Gastrocnemius medialis (tissue), 4 donors: ENCODE measurements at regions not wholly inside any gene's neighbourhood (a gene's known extent, or its start where the extent isn't known, plus 50 kb on each side); places are given as distances from the start of the nearest gene placed in this dataset.
"Not testable (repeated sequence)": the region's sequence is repeated elsewhere in the genome, so short reads cannot be mapped to it uniquely, and the experiment has no call there.

ENCODE experiments used
- ATAC-seq, 2 donors: fragments of 150-250 bp; one replicate each; pipeline ENCODE4 v1.9.1; 2016
- DNase-seq, 2 donors: peaks; one replicate each; pipeline ENCODE4 v3.0.0-alpha.2; 2019
- H3K27ac ChIP-seq, 4 donors: fragments of 200-600 bp; sonication (generic); 1 replicate in 1 of 4; 2 replicates in 3 of 4; pipeline ENCODE4 v1.5.1; 2016 to 2018; ENCODE audit warnings: mild to moderate bottlenecking in 2 of 4, moderate library complexity in 1 of 4
- H3K27me3 ChIP-seq, 3 donors: fragments of 200-600 bp; sonication (generic) in 2 of 3; 1 replicate in 1 of 3; 2 replicates in 2 of 3; pipeline versions ENCODE4 v1.5.1 to v1.6.0; 2016 to 2019; ENCODE audit warnings: mild to moderate bottlenecking in 1 of 3, moderate library complexity in 1 of 3
- H3K36me3 ChIP-seq, 2 donors: fragments of 200-600 bp; sonication (generic) in 1 of 2; one replicate each; pipeline ENCODE4 v1.5.1; 2017 to 2018
- H3K4me1 ChIP-seq, 2 donors: fragments of 200-600 bp; sonication (generic) in 1 of 2; one replicate each; pipeline ENCODE4 v1.5.1; 2016 to 2017; ENCODE audit warnings: mild to moderate bottlenecking in 2 of 2
- H3K4me3 ChIP-seq, 4 donors: fragments of 200-600 bp; sonication (generic) in 3 of 4; 1 replicate in 1 of 4; 2 replicates in 3 of 4; pipeline ENCODE4 v1.5.1; 2016 to 2019; ENCODE audit warnings: mild to moderate bottlenecking in 2 of 4
- H3K9me3 ChIP-seq, 3 donors: fragments of 200-600 bp; sonication (generic) in 2 of 3; 1 replicate in 1 of 3; 2 replicates in 2 of 3; pipeline ENCODE4 v1.5.1; 2016 to 2019
- POLR2A ChIP-seq, 2 donors: fragments of 450-650 bp; IDR thresholded peaks; one replicate each; pipeline ENCODE4 v1.6.1; 2017; ENCODE audit warnings: antibody characterized with exemption in 2 of 2, mild to moderate bottlenecking in 2 of 2, moderate library complexity in 2 of 2
- in situ Hi-C, 4 donors: fragments of 200-750 bp; cut with MboI; loops; one replicate each; pipeline versions ENCODE4 v1.15.0 to v1.8.0; 2017; ENCODE audit warnings: low sequenced_read_pairs in 4 of 4
- intact Hi-C: fragments of 100-400 bp; cut with DNase I; formaldehyde crosslinking; loops from one replicate; pipeline ENCODE4 v1.15.1; 2023; ENCODE audit warnings: low total_unique reads
- TF ChIP-seq, protein P1 (sequence below), 5 experiments: fragments of 450-650 bp in 3 of 5; fragments of 200-600 bp in 2 of 5; sonication (generic) in 2 of 5; IDR thresholded peaks in 4 of 5; conservative IDR thresholded peaks in 1 of 5; 1 replicate in 4 of 5; 2 replicates in 1 of 5; pipeline ENCODE4 v1.5.1; 2016 to 2019; ENCODE audit warnings: antibody characterized with exemption in 5 of 5, mild to moderate bottlenecking in 3 of 5, moderate library complexity in 3 of 5

DNA sequence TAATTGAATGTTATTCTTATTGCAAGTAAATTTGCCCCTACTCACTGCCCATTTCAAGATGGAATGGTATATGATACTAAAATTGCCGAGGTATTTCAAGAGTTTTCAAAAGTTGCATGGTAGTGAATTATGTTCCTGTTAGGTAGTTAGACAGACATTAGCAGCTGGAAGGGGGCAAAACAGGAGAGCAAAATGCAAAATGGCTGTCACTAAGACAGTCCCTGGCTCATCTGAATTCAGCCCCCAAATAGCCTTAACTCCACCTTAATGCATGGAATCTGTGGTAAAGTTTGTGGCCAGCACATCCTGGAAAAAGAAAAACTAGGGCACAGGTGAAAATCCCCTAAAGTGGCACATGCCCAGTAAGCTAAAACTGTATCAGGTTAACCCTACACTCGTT, 894.9 kb downstream of the NXPH1 start:
- no peak for ATAC-seq
- no peak for DNase-seq
- no peaks in the 10 kb centered on the region for H3K27me3 ChIP-seq
- no peaks in the 10 kb centered on the region for H3K36me3 ChIP-seq
- no peaks in the 10 kb centered on the region for H3K4me1 ChIP-seq
- in situ Hi-C loops (no loop called here), intact Hi-C loops (no loop called here)
- no peaks in the 10 kb centered on the region for H3K9me3 ChIP-seq
- TF ChIP-seq, protein P1, sequence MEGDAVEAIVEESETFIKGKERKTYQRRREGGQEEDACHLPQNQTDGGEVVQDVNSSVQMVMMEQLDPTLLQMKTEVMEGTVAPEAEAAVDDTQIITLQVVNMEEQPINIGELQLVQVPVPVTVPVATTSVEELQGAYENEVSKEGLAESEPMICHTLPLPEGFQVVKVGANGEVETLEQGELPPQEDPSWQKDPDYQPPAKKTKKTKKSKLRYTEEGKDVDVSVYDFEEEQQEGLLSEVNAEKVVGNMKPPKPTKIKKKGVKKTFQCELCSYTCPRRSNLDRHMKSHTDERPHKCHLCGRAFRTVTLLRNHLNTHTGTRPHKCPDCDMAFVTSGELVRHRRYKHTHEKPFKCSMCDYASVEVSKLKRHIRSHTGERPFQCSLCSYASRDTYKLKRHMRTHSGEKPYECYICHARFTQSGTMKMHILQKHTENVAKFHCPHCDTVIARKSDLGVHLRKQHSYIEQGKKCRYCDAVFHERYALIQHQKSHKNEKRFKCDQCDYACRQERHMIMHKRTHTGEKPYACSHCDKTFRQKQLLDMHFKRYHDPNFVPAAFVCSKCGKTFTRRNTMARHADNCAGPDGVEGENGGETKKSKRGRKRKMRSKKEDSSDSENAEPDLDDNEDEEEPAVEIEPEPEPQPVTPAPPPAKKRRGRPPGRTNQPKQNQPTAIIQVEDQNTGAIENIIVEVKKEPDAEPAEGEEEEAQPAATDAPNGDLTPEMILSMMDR (IDR thresholded peaks at IDR 0.05 in 4 of 5, conservative IDR thresholded peaks at IDR 0.05 in 1 of 5) = no peak
- TF ChIP-seq POLR2A (IDR thresholded peaks at IDR 0.05) = no peak
- H3K4me3 ChIP-seq = no peak overlapping the region
- H3K27ac ChIP-seq = no peak overlapping the region

DNA sequence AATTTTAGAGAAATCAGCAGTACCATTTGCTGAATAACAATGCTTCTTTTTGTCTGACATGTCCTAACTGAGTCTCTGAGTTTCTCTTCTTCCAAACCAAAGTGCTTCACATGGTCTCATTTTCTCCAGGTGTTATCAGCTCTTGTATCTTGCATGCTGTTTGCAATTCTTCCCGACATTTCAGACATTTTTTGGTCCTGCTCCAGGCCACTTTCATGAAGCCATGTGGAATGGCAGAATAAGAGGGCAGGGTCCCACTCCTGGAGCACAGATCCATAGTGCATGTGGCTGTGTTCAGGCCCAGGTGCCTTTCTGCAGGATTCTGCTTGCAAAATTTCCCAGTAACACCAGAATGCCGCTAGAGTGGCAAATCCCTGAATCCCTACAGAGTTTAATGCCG, 916.2 kb downstream of the NXPH1 start:
- in situ Hi-C loops = no loop called here
- Histone ChIP-seq H3K27me3 (no peaks in the 10 kb centered on the region), H3K36me3 (no peaks in the 10 kb centered on the region), H3K4me3 (no peak overlapping the region), H3K27ac (no peak overlapping the region), H3K4me1 (no peaks in the 10 kb centered on the region), H3K9me3 (no peaks in the 10 kb centered on the region)
- no peak for DNase-seq
- intact Hi-C loops = no loop called here
- ATAC-seq = no peak
- TF ChIP-seq, protein P1 (IDR thresholded peaks at IDR 0.05 in 4 of 5, conservative IDR thresholded peaks at IDR 0.05 in 1 of 5) = no peak
- no peak for TF ChIP-seq POLR2A (IDR thresholded peaks at IDR 0.05)

DNA sequence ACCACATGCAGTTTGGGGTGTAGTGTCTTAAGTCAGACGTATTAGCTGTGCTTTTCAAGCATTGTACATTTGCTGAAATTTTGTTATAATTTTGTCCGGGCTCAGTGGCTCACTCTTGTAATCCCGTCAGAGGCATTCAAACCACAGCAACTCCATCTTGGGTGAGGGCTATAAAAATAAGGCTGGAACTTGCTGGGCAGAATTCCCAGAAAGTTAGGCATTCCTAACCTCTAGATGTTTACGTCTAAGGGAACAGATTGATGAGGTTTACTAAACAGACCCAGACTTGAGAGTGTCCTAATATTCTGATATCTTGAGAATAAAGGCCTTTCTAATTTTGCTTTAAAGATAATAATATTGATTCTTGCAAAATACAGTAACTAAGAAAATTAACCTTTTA, 957.8 kb downstream of the NXPH1 start:
- Histone ChIP-seq H3K27ac (no peak overlapping the region), H3K4me3 (no peak overlapping the region), H3K9me3 (no peaks in the 10 kb centered on the region), H3K27me3 (no peaks in the 10 kb centered on the region), H3K36me3 (no peaks in the 10 kb centered on the region), H3K4me1 (no peaks in the 10 kb centered on the region)
- DNase-seq = no peak
- intact Hi-C loops = no loop called here
- TF ChIP-seq, protein P1 (IDR thresholded peaks at IDR 0.05 in 4 of 5, conservative IDR thresholded peaks at IDR 0.05 in 1 of 5) = no peak
- TF ChIP-seq POLR2A (IDR thresholded peaks at IDR 0.05) = no peak
- ATAC-seq = no peak
- in situ Hi-C loops = no loop called here

DNA sequence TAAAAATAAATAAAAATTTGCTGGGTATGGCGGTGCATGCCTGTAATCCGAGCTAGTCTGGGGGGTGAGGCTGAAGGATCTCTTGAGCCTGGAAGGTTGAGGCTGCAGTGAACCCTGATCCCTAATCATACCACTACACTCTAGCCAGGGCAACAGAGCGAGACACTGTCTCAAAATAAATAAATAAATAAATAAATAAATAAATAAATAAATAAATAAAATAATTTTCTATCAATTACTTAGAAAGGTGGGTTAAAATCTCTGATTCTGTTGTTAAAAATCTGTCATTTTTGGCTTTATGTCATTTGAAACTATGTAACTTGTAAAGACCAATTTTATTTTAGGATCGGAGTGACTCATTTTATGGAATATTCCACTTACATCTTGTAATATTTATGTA, 958.6 kb downstream of the NXPH1 start:
- no peak for TF ChIP-seq POLR2A (IDR thresholded peaks at IDR 0.05)
- TF ChIP-seq, protein P1 (IDR thresholded peaks at IDR 0.05 in 4 of 5, conservative IDR thresholded peaks at IDR 0.05 in 1 of 5) = no peak
- in situ Hi-C loops (no loop called here), intact Hi-C loops (no loop called here)
- no peak for DNase-seq
- no peaks in the 10 kb centered on the region for H3K27me3 ChIP-seq
- no peaks in the 10 kb centered on the region for H3K36me3 ChIP-seq
- no peak overlapping the region for H3K4me3 ChIP-seq
- H3K27ac ChIP-seq = no peak overlapping the region
- ATAC-seq = no peak
- H3K9me3 ChIP-seq = no peaks in the 10 kb centered on the region
- no peaks in the 10 kb centered on the region for H3K4me1 ChIP-seq

DNA sequence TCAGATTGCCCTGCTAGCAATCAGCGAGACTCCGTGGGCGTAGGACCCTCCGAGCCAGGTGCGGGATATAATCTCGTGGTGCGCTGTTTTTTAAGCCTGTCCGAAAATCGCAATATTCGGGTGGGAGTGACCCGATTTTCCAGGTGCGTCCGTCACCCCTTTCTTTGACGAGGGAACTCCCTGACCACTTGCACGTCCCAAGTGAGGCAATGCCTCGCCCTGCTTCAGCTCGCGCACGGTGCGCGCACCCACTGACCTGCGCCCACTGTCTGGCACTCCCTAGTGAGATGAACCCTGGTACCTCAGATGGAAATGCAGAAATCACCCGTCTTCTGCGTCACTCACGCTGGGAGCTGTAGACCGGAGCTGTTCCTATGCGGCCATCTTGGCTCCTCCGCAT, 971.0 kb downstream of the NXPH1 start:
- DNase-seq, H3K4me1 ChIP-seq, H3K4me3 ChIP-seq, intact Hi-C loops, H3K9me3 ChIP-seq, H3K27me3 ChIP-seq, in situ Hi-C loops, ATAC-seq, H3K27ac ChIP-seq, H3K36me3 ChIP-seq: not testable (repeated sequence)
